ENCODE measurements at regions not wholly inside any gene's neighbourhood (a gene's known extent, or its start where the extent isn't known, plus 50 kb on each side); places are given as distances from the start of the nearest gene placed in this dataset.
"Not testable (repeated sequence)": the region's sequence is repeated elsewhere in the genome, so short reads cannot be mapped to it uniquely, and the experiment has no call there.

DNA sequence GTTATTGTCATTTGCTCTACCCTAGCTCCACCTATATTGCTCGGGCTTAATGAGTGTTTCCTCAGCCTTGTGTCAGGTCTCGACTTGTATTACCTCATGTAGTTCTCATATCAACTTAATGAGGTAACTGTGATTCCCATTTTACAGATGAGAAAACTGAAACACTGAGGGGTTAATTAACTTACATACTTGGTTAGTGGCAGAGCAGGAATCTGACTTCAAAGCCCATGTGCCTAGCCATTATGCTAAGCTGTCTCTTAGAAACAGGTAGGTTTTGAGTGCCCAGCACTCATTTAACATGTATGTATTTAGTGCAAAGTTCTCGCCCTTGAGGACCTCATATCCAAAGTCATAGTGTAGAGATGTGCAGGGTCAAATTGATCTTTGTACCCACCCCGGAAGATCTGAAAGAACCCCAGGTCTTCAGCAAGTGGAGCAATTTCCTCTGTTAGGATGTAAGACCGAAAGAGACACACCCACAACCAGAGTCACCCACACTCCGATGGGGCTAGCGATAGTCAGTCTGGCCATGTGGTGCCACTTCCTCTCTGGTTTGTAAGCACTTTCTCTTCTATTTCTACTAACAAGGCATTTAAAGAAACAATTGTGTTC lies 121.0 kb upstream of the SLC39A10 start:
- DNase-seq, result no peak
- H3K36me3 ChIP-seq (replicated peaks; ENCODE audit: control insufficient read depth, insufficient read depth, low read length), result no peaks in the 10 kb centered on the region
- H3K27me3 ChIP-seq (ENCODE audit: control insufficient read depth, insufficient read depth, low read length), result no peaks in the 10 kb centered on the region
- H3K4me3 ChIP-seq (ENCODE audit: insufficient read depth, low read depth, low read length), result no peak overlapping the region

DNA sequence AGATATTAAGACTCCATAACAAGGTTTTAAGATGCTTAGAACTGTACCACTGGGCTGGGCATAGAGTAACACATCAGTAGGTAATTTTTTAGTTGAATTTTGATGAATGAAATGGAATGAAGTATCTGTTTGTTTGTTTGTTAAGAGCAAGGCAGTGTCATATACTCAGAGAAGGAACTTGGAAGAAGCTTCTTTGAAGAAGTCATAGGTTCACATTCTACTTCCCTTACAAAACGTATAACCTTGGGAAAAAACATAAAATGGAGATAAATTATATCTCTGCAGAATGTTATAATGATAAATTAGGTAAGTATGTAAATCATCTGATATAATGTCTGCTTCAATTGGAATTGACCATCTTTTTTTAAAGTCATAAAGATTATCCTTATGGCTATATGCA lies 122.1 kb upstream of the SLC39A10 start:
- DNase-seq, result no peak
- no peaks in the 10 kb centered on the region for H3K36me3 ChIP-seq (replicated peaks; ENCODE audit: control insufficient read depth, insufficient read depth, low read length)
- no peak overlapping the region for H3K4me3 ChIP-seq (ENCODE audit: insufficient read depth, low read depth, low read length)
- H3K27me3 ChIP-seq (ENCODE audit: control insufficient read depth, insufficient read depth, low read length), result no peaks in the 10 kb centered on the region

DNA sequence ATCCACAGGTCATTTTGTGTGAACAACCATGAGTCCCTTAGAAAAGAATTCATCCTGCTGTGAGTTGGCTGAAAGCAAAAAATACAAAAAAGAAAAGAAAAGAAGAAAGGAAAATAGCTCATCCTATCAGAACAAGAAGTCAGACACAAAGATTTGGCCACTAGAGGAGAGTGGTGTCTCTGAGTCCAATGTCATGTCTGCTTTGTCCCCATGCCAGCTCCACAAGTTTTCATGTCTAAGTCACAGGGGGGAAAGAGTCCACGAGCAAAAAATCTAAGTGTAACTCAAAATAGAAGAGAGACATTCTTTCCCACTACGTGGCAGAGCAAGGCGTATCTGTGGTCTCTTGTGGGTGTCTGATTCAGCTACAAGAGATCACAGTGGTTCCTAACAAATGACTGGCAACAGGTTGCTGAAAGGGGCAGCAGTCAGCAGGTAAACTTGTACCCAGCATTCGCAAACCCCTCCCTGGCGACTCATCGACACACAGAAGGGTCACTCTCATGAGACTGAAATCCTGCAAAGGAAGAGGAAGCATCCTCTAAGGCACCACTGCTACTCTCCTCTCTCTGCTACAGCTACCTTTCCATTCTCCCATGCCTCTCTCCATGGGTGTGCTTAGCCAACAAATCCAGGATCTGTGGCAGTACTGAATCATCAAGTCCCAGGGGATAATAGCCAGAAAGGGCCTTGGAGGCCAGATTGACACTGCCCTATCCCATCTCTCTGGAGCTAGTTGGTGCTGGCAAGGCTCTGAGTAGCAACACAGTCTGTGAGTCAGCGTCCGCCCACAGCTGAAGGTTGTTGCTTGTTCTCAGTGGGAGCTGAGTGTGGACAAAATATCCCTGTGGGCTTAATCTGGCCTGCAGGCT lies 123.0 kb upstream of the SLC39A10 start:
- Histone ChIP-seq H3K4me3 (ENCODE audit: insufficient read depth, low read depth, low read length) (no peak overlapping the region), H3K27me3 (ENCODE audit: control insufficient read depth, insufficient read depth, low read length) (no peaks in the 10 kb centered on the region), H3K36me3 (replicated peaks; ENCODE audit: control insufficient read depth, insufficient read depth, low read length) (no peaks in the 10 kb centered on the region)
- DNase-seq, result no peak

DNA sequence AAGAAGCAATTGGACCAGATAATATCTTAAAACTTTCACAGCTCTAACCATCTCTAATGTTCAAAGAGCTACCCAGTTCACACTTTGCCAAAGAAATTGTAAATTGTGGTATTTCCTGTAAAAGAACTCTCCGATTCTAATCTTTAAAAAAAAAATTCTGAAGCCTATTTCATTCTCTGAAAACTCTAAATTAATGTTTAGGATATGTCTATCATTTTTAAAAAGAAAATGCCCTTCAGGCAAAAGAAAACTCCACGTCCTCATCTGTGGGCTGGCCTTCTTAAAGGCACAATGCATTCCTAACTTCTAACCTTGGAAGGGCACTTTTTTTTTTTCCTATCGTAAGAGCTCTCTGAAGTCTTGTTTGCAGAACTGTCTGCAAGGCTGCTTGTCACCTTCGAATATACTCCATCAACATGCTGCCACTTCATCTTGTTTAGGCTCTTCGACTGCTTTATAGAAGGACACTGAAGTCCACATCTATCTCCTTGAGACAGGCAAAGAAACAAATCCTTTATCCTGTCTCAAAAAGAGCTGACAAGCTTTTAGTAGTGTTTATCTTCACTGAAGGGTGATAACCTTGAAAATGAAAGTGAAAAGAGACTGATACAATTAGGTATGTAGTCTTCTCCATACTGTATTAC lies 124.3 kb upstream of the SLC39A10 start:
- DNase-seq, result no peak
- no peaks in the 10 kb centered on the region for H3K27me3 ChIP-seq (ENCODE audit: control insufficient read depth, insufficient read depth, low read length)
- H3K36me3 ChIP-seq (replicated peaks; ENCODE audit: control insufficient read depth, insufficient read depth, low read length), result no peaks in the 10 kb centered on the region
- H3K4me3 ChIP-seq (ENCODE audit: insufficient read depth, low read depth, low read length), result no peak overlapping the region

DNA sequence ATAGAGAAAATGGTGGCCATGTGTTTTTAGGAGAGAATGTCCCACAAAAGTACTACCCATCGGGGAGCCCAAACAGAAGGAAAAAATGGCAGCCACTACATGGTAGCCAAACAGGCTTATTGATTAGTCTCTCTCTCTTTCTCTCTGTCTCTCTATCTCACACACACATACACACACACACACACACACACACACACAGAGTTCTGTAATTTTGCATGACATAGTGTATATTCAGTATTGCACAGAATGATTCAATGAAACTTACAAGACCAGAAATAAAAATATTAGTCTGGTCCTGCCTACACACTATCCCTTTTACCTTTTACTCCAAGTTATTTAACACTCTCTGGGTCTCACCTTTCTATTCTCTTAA lies 124.8 kb upstream of the SLC39A10 start:
- no peak for DNase-seq
- H3K27me3 ChIP-seq (ENCODE audit: control insufficient read depth, insufficient read depth, low read length), result no peaks in the 10 kb centered on the region
- no peak overlapping the region for H3K4me3 ChIP-seq (ENCODE audit: insufficient read depth, low read depth, low read length)
- H3K36me3 ChIP-seq (replicated peaks; ENCODE audit: control insufficient read depth, insufficient read depth, low read length), result no peaks in the 10 kb centered on the region

DNA sequence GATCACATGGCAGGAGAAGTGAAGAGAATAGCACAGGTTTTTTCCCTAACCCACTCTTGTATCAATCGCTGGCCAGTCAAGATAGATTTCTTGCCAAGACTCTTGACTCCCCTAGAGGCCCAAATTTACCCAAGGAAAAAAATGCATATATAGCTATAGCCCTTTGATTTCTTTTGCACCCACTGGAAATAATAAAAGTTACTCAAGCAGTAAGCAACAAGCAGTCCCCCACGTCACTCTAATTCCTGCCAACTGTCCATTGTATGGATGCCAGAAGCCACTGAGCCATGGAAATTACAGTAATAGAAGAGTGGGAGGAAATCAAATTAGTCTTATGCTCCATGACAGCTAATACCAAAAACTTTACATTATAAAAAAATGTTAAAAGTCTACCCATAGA lies 125.3 kb upstream of the SLC39A10 start:
- H3K36me3 ChIP-seq (replicated peaks; ENCODE audit: control insufficient read depth, insufficient read depth, low read length), result no peaks in the 10 kb centered on the region
- no peak for DNase-seq
- H3K27me3 ChIP-seq (ENCODE audit: control insufficient read depth, insufficient read depth, low read length), result no peaks in the 10 kb centered on the region
- no peak overlapping the region for H3K4me3 ChIP-seq (ENCODE audit: insufficient read depth, low read depth, low read length)

DNA sequence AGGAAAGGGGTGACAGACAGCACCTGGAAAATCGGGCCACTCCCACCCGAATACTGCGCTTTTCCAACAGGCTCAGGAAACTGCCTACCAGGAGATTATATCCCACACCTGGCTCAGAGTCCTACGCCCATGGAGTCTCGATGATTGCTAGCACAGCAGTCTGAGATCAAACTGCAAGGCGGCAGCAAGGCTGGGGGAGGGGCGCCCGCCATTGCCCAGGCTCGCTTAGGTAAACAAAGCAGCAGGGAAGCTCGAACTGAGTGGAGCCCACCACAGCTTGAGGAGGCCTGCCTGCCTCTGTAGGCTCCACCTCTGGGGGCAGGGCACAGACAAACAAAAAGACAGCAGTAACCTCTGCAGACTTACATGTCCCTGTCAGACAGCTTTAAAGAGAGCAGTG lies 133.8 kb upstream of the SLC39A10 start:
- H3K4me3 ChIP-seq (ENCODE audit: insufficient read depth, low read depth, low read length); DNase-seq; H3K36me3 ChIP-seq (replicated peaks; ENCODE audit: control insufficient read depth, insufficient read depth, low read length); H3K27me3 ChIP-seq (ENCODE audit: control insufficient read depth, insufficient read depth, low read length): not testable (repeated sequence)

DNA sequence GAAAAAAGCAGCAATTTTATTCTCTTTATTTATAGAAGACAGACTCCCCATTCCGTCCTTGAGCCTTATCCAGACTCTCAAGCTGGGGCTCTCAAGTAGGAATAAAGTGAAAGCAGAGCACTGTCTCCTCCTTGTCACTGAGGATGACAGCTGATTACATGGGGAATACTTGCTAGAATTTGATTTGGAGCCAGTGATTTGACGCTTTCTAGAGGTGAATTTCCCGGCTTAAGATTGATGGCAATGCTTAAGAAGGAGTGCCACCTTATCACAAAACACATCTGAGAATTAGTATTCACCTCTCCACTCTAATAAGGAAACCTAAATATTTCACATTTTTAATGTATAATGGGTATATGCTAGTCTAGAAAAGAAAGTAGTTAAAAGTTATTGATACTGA lies 135.4 kb upstream of the SLC39A10 start:
- H3K36me3 ChIP-seq (replicated peaks; ENCODE audit: control insufficient read depth, insufficient read depth, low read length), result no peaks in the 10 kb centered on the region
- no peaks in the 10 kb centered on the region for H3K27me3 ChIP-seq (ENCODE audit: control insufficient read depth, insufficient read depth, low read length)
- no peak for DNase-seq
- H3K4me3 ChIP-seq (ENCODE audit: insufficient read depth, low read depth, low read length), result no peak overlapping the region

DNA sequence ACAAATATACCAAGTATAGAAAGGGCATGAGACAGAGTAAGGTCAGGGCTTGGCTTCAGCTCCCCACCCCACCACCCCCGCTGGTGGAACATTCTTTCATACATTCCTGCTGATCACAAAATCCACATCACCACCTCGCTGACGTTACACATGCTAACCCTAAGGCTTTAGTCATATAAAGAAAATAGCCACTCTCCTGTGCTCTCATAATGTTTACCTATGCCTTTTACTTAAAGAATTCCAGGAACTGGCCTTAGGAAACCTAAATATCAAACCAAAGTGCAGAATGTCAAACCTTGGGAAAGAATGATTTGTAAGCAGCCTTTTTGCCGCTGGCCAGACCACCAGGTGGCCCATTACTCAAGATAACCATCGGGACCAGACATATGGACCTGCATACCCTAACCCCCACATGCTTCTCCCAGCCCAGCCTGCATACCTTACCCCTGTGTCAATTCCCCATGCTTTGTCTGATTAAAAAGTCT lies 136.3 kb upstream of the SLC39A10 start:
- DNase-seq, result peak; percentile 33
- Histone ChIP-seq H3K4me3 (ENCODE audit: insufficient read depth, low read depth, low read length) (no peak overlapping the region), H3K36me3 (replicated peaks; ENCODE audit: control insufficient read depth, insufficient read depth, low read length) (no peaks in the 10 kb centered on the region), H3K27me3 (ENCODE audit: control insufficient read depth, insufficient read depth, low read length) (no peaks in the 10 kb centered on the region)

DNA sequence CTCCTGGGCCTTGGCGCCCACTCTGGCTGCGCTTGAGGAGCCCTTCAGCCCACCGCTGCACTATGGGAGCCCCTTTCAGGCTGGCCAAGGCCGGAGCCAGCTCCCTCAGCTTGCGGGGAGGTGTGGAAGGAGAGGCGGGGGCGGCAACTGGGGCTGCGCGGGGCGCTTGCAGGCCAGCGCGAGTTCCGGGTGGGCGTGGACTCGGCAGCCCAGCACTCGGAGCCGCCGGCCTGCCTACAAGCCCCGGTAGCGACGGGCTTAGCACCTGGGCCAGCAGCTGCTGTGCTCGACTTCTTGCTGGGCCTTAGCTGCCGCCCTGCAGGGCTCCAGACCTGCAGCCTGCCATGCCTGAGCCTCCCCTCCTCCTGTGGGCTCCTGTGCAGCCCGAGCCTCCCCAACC lies 141.5 kb upstream of the SLC39A10 start:
- Histone ChIP-seq H3K27me3 (ENCODE audit: control insufficient read depth, insufficient read depth, low read length) (no peaks in the 10 kb centered on the region), H3K4me3 (ENCODE audit: insufficient read depth, low read depth, low read length) (no peak overlapping the region), H3K36me3 (replicated peaks; ENCODE audit: control insufficient read depth, insufficient read depth, low read length) (no peaks in the 10 kb centered on the region)
- DNase-seq, result no peak

DNA sequence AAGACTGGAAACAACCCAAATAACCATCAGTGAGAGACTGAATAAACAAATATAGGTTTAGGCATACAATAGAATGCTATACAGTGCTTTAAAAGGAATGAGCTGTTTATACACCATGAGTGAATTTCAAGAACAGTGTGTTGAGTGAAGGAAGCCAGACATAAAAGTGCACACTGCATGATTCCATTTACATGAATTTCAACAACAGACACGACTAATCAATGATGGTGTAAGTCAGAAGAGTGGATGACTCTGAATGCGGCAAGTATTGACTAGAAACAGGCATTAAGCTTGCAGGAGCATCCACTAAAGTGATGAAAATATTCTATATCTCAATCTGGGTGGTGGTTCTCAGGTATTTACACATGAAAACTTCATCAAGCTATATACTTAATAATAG lies 142.7 kb upstream of the SLC39A10 start:
- no peak for DNase-seq
- no peak overlapping the region for H3K4me3 ChIP-seq (ENCODE audit: insufficient read depth, low read depth, low read length)
- no peaks in the 10 kb centered on the region for H3K27me3 ChIP-seq (ENCODE audit: control insufficient read depth, insufficient read depth, low read length)
- H3K36me3 ChIP-seq (replicated peaks; ENCODE audit: control insufficient read depth, insufficient read depth, low read length), result no peaks in the 10 kb centered on the region

DNA sequence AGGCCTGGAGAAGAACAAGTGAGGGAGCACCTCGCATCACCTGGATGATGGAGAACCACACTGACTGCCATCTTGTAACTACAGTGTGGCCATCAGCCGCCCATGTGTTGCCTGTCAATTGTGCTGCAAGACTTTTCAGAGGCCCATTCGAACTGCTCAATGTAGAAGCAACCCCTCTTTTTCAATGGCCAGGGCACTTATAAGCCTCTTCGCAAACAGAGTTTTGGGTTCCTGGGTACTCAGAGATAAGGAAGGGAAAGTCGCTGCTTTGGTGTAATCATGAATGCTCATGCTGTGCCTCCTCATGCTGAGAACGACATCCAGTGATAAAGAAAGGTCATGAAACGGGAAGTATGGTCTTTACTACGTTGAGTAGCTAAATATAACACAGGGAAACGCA lies 143.9 kb upstream of the SLC39A10 start:
- H3K27me3 ChIP-seq (ENCODE audit: control insufficient read depth, insufficient read depth, low read length), result no peaks in the 10 kb centered on the region
- no peak overlapping the region for H3K4me3 ChIP-seq (ENCODE audit: insufficient read depth, low read depth, low read length)
- DNase-seq, result no peak
- H3K36me3 ChIP-seq (replicated peaks; ENCODE audit: control insufficient read depth, insufficient read depth, low read length), result no peaks in the 10 kb centered on the region

DNA sequence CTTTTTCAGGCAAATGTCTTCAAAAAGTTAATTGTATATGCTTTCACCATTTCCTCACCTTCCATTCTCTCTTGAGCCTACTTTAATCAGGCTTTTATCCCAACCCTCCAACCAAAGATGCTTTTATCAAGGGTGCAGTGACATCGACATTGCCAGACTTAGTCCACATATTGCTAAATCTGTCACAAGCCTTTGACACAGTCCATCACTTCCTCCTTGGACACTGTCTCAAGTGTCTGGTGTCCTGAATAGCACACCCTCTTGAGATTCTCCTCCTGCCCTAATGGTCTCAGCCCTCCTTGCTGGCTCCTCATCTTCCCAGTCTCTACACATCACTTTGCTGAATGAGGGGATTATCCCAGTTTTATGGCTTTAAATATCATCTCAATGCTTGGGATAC lies 147.5 kb upstream of the SLC39A10 start:
- no peak overlapping the region for H3K4me3 ChIP-seq (ENCODE audit: insufficient read depth, low read depth, low read length)
- H3K36me3 ChIP-seq (replicated peaks; ENCODE audit: control insufficient read depth, insufficient read depth, low read length), result no peaks in the 10 kb centered on the region
- no peaks in the 10 kb centered on the region for H3K27me3 ChIP-seq (ENCODE audit: control insufficient read depth, insufficient read depth, low read length)
- no peak for DNase-seq

DNA sequence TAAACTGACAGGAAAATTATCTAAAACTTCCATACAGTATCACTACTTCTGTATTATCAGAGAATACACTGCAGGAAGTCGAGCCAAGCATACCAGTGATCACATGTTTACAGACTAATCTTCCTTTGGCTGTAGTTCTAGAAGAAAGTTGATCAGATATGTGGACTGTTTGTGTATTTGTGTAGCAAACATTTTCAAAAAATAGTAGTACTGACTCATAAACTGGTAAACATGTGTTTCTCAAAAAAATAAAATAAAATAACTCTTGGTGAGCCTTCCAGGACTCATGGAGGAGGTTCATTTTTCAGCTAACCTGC lies 148.9 kb upstream of the SLC39A10 start:
- DNase-seq, result no peak
- Histone ChIP-seq H3K27me3 (ENCODE audit: control insufficient read depth, insufficient read depth, low read length) (no peaks in the 10 kb centered on the region), H3K36me3 (replicated peaks; ENCODE audit: control insufficient read depth, insufficient read depth, low read length) (no peaks in the 10 kb centered on the region), H3K4me3 (ENCODE audit: insufficient read depth, low read depth, low read length) (no peak overlapping the region)

DNA sequence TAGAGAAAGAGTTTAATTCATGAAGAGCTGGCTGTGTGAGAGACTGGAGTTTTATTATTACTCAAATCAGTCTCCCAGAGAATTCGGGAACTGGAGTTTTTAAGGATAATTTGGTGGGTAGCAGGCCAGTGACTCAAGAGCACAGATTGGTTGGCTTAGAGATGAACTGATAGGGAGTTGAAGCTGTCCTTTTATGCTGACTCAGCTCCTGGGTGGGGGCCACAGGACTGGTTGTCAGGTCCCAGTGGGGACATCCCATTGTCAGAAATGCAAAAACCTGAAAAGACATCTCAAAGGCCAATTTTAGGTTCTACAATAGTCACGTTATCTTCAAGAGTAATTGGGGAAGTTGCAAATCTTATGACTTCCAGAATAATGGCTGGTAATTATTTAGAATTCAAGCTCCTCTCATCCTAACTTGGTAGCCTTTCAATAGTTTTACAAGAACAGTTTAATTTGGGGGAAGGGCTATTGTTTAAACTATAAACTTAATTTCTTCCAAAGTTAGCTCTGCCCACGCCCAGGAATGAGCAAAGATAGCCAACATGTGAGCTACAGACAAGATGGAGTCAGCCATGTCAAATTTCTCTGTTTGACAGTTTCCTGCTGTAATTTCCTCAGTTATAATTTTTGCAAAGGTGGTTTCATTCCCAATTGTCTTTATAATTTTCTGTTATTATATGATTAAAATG lies 149.4 kb upstream of the SLC39A10 start:
- no peak for DNase-seq
- H3K36me3 ChIP-seq (replicated peaks; ENCODE audit: control insufficient read depth, insufficient read depth, low read length), result no peaks in the 10 kb centered on the region
- no peak overlapping the region for H3K4me3 ChIP-seq (ENCODE audit: insufficient read depth, low read depth, low read length)
- no peaks in the 10 kb centered on the region for H3K27me3 ChIP-seq (ENCODE audit: control insufficient read depth, insufficient read depth, low read length)
